ENCODE measurements at regions not wholly inside any gene's neighbourhood (a gene's known extent, or its start where the extent isn't known, plus 50 kb on each side); places are given as distances from the start of the nearest gene placed in this dataset.
"Not testable (repeated sequence)": the region's sequence is repeated elsewhere in the genome, so short reads cannot be mapped to it uniquely, and the experiment has no call there.

- TF ChIP-seq, protein P1, sequence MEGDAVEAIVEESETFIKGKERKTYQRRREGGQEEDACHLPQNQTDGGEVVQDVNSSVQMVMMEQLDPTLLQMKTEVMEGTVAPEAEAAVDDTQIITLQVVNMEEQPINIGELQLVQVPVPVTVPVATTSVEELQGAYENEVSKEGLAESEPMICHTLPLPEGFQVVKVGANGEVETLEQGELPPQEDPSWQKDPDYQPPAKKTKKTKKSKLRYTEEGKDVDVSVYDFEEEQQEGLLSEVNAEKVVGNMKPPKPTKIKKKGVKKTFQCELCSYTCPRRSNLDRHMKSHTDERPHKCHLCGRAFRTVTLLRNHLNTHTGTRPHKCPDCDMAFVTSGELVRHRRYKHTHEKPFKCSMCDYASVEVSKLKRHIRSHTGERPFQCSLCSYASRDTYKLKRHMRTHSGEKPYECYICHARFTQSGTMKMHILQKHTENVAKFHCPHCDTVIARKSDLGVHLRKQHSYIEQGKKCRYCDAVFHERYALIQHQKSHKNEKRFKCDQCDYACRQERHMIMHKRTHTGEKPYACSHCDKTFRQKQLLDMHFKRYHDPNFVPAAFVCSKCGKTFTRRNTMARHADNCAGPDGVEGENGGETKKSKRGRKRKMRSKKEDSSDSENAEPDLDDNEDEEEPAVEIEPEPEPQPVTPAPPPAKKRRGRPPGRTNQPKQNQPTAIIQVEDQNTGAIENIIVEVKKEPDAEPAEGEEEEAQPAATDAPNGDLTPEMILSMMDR (conservative IDR thresholded peaks at IDR 0.05; ENCODE audit: low read length) = not testable (repeated sequence)
- TF ChIP-seq EZH2phosphoT487 (IDR thresholded peaks at IDR 0.05; ENCODE audit: borderline replicate concordance, low read depth, low read length) = not testable (repeated sequence)
Observed at GRCh38 chr1:234815295-234815815, 205.4 kb upstream of the IRF2BP2 start.

Data from OCI-LY7 (cell line).